H1 (cell line): ENCODE measurements at regions not wholly inside any gene's neighbourhood (a gene's known extent, or its start where the extent isn't known, plus 50 kb on each side); places are given as distances from the start of the nearest gene placed in this dataset.

Experiments
- CTCF ChIA-PET: fragments of 300-600 bp; sonication (Branson Sonifier 250); formaldehyde crosslinking; loops from one replicate; lab custom pipeline; 2021; ENCODE audit not compliant: partially characterized antibody; lab: Charles Lee
- POLR2A ChIA-PET: fragments of 300-600 bp; sonication (Branson Sonifier 250); formaldehyde crosslinking; loops from one replicate; lab custom pipeline; 2021; ENCODE audit warnings: inconsistent platforms; ENCODE audit not compliant: partially characterized antibody; lab: Charles Lee
- DNase-seq, 2 experiments: peaks; one replicate each; pipeline versions ENCODE4 v3.0.0 to v3.0.0-alpha.2; 2010 to 2022; ENCODE audit warnings: low spot score in 2 of 2, low read depth in 1 of 2, mixed read lengths in 1 of 2
- FAIRE-seq: peaks from 2 replicates; lab custom pipeline; 2011; peaks lifted over from hg19 to GRCh38; lab: Jason Lieb, UNC
- H2AFZ ChIP-seq: 2 replicates; pipeline ENCODE4 v1.8.1; 2012; ENCODE audit warnings: low read length, inconsistent platforms
- H2AK5ac ChIP-seq: 2 replicates; pipeline ENCODE4 v1.6.1; 2013; ENCODE audit warnings: low read depth, low read length
- H2BK120ac ChIP-seq: replicated peaks from 2 replicates; pipeline ENCODE3; 2013; ENCODE audit warnings: low read depth, low read length, inconsistent platforms
- H2BK12ac ChIP-seq: 2 replicates; pipeline ENCODE4 v1.6.1; 2013; ENCODE audit warnings: low read depth, low read length
- H2BK15ac ChIP-seq: 2 replicates; pipeline ENCODE4 v1.6.1; 2013; ENCODE audit warnings: low read length
- H2BK20ac ChIP-seq: 2 replicates; pipeline ENCODE4 v1.6.1; 2013; ENCODE audit warnings: low read length
- H2BK5ac ChIP-seq: 2 replicates; pipeline ENCODE4 v1.6.1; 2013; ENCODE audit warnings: low read depth, low read length
- H3K14ac ChIP-seq: 2 replicates; pipeline ENCODE4 v1.6.1; 2013; ENCODE audit warnings: inconsistent platforms; ENCODE audit not compliant: insufficient read length
- H3K18ac ChIP-seq: 2 replicates; pipeline ENCODE4 v1.6.1; 2013; ENCODE audit warnings: low read length; ENCODE audit errors: extremely low read depth
- H3K23ac ChIP-seq: 2 replicates; pipeline ENCODE4 v1.6.1; 2013; ENCODE audit warnings: inconsistent platforms; ENCODE audit not compliant: insufficient read length
- H3K23me2 ChIP-seq: 2 replicates; pipeline ENCODE4 v1.6.1; 2013; ENCODE audit warnings: low read depth, low read length
- H3K27ac ChIP-seq: 2 replicates; pipeline ENCODE4 v1.6.1; 2011; ENCODE audit warnings: low read depth, low read length, inconsistent platforms
- H3K27me3 ChIP-seq, 4 experiments: replicated peaks in 1 of 4; 1 replicate in 1 of 4; 2 replicates in 3 of 4; pipeline versions ENCODE4 v1.6.1 to v1.8.1; 2011 to 2013; ENCODE audit warnings: low read length in 3 of 4, mild to moderate bottlenecking in 3 of 4, inconsistent platforms in 2 of 4, mixed read lengths in 2 of 4, moderate library complexity in 1 of 4; ENCODE audit not compliant: control insufficient read depth in 3 of 4, insufficient read depth in 3 of 4; ENCODE audit errors: extremely low read depth in 1 of 4
- H3K36me3 ChIP-seq, 4 experiments: 2 replicates each; pipeline versions ENCODE4 v1.6.1 to v1.8.1; 2011 to 2013; ENCODE audit warnings: mild to moderate bottlenecking in 4 of 4, low read length in 3 of 4, moderate library complexity in 2 of 4, control low read depth in 1 of 4, inconsistent platforms in 1 of 4; ENCODE audit not compliant: insufficient read depth in 4 of 4, control insufficient read depth in 2 of 4
- H3K4ac ChIP-seq: replicated peaks from 2 replicates; pipeline ENCODE3; 2013; ENCODE audit warnings: low read length, low read depth, mixed read lengths, inconsistent platforms; ENCODE audit not compliant: insufficient read length
- H3K4me1 ChIP-seq, 4 experiments: replicated peaks in 1 of 4; 1 replicate in 1 of 4; 2 replicates in 3 of 4; pipeline versions ENCODE4 v1.6.1 to v1.8.1; 2011 to 2013; ENCODE audit warnings: low read length in 3 of 4, inconsistent platforms in 2 of 4, mixed read lengths in 1 of 4; ENCODE audit not compliant: insufficient read depth in 4 of 4, control insufficient read depth in 3 of 4
- H3K4me2 ChIP-seq, 2 experiments: 2 replicates each; pipeline versions ENCODE4 v1.6.1 to v1.8.1; 2011 to 2013; ENCODE audit warnings: low read depth in 2 of 2, low read length in 2 of 2, control low read depth in 1 of 2, inconsistent platforms in 1 of 2, mild to moderate bottlenecking in 1 of 2; ENCODE audit not compliant: insufficient read depth in 1 of 2
- H3K4me3 ChIP-seq, 4 experiments: fragments of 200-600, 300-600 bp in 1 of 4; sonication (generic), shearing (Covaris generic), sonication (Bioruptor Twin) in 1 of 4; 2 replicates each; pipeline versions ENCODE4 v1.5.1 to v1.8.1; 2011 to 2016; ENCODE audit warnings: low read length in 4 of 4, low read depth in 3 of 4, control low read depth in 2 of 4, inconsistent platforms in 2 of 4, mild to moderate bottlenecking in 2 of 4, mixed read lengths in 1 of 4, moderate library complexity in 1 of 4; ENCODE audit not compliant: insufficient read depth in 2 of 4; ENCODE audit errors: extremely low read depth in 1 of 4
- H3K56ac ChIP-seq: replicated peaks from 2 replicates; pipeline ENCODE3; 2013; ENCODE audit warnings: low read depth, mild to moderate bottlenecking, mixed read lengths, low read length, inconsistent platforms; ENCODE audit not compliant: insufficient read length
- H3K79me1 ChIP-seq: 2 replicates; pipeline ENCODE4 v1.6.1; 2013; ENCODE audit warnings: low read depth, low read length, control low read depth
- H3K79me2 ChIP-seq, 2 experiments: 2 replicates each; pipeline versions ENCODE4 v1.6.1 to v1.8.1; 2012 to 2013; ENCODE audit warnings: low read length in 2 of 2, mild to moderate bottlenecking in 2 of 2, inconsistent platforms in 1 of 2; ENCODE audit not compliant: insufficient read depth in 2 of 2, control insufficient read depth in 1 of 2
- H3K9ac ChIP-seq, 4 experiments: replicated peaks in 1 of 4; 1 replicate in 1 of 4; 2 replicates in 3 of 4; pipeline versions ENCODE4 v1.6.1 to v1.8.1; 2011 to 2013; ENCODE audit warnings: low read depth in 3 of 4, low read length in 3 of 4, control low read depth in 2 of 4, mild to moderate bottlenecking in 2 of 4, moderate library complexity in 2 of 4, inconsistent platforms in 1 of 4; ENCODE audit errors: extremely low read depth in 1 of 4
- H3K9me3 ChIP-seq, 2 experiments: 2 replicates each; pipeline versions ENCODE4 v1.6.1 to v1.8.1; 2012 to 2013; ENCODE audit warnings: mild to moderate bottlenecking in 2 of 2, moderate library complexity in 2 of 2, control low read depth in 1 of 2, inconsistent platforms in 1 of 2, low read depth in 1 of 2, low read length in 1 of 2, mixed read lengths in 1 of 2; ENCODE audit not compliant: insufficient read depth in 2 of 2
- H4K20me1 ChIP-seq, 2 experiments: replicated peaks in 1 of 2; 2 replicates each; pipeline versions ENCODE3 to v1.8.1; 2011 to 2013; ENCODE audit warnings: inconsistent platforms in 2 of 2, low read length in 2 of 2, mild to moderate bottlenecking in 1 of 2; ENCODE audit not compliant: insufficient read depth in 2 of 2, control insufficient read depth in 1 of 2
- H4K5ac ChIP-seq: 2 replicates; pipeline ENCODE4 v1.6.1; 2013; ENCODE audit warnings: low read length, low read depth, mixed read lengths, inconsistent platforms; ENCODE audit not compliant: insufficient read length
- H4K8ac ChIP-seq: 2 replicates; pipeline ENCODE4 v1.8.0; 2013; ENCODE audit warnings: mild to moderate bottlenecking, moderate library complexity, low read length, inconsistent platforms; ENCODE audit not compliant: insufficient read depth; ENCODE audit errors: extremely low read depth
- H4K91ac ChIP-seq: replicated peaks from 2 replicates; pipeline ENCODE3; 2013; ENCODE audit warnings: low read length, mixed read lengths, inconsistent platforms; ENCODE audit not compliant: insufficient read length
- BRCA1 ChIP-seq: IDR thresholded peaks from 2 replicates; pipeline ENCODE4 v1.6.1; 2012; ENCODE audit warnings: low read depth, low read length, improper control_type of control experiment
- CBX5 ChIP-seq: fragments of 300-800, 300-1000 bp; sonication (generic); IDR thresholded peaks from 2 replicates; pipeline ENCODE4 v1.7.1; 2016; ENCODE audit warnings: antibody characterized with exemption, low read length, low read depth
- CBX8 ChIP-seq: fragments of 300-800, 300-1000 bp; sonication (generic); IDR thresholded peaks from 2 replicates; pipeline ENCODE4 v1.7.1; 2016; ENCODE audit warnings: low read depth, low read length, borderline replicate concordance
- CEBPB ChIP-seq: IDR thresholded peaks from 2 replicates; pipeline ENCODE4 v1.6.1; 2012; ENCODE audit warnings: low read depth, low read length
- CHD1 ChIP-seq: IDR thresholded peaks from 2 replicates; pipeline ENCODE4 v1.6.1; 2012; ENCODE audit warnings: low read depth, low read length, improper control_type of control experiment
- EP300 ChIP-seq, 2 experiments: IDR thresholded peaks; 1 replicate in 1 of 2; 2 replicates in 1 of 2; pipeline ENCODE4 v1.6.1; 2011 to 2012; ENCODE audit warnings: low read depth in 2 of 2, low read length in 2 of 2, mild to moderate bottlenecking in 2 of 2, borderline replicate concordance in 1 of 2, inconsistent platforms in 1 of 2, moderate library complexity in 1 of 2
- GABPA ChIP-seq: IDR thresholded peaks from 2 replicates; pipeline ENCODE4 v1.6.1; 2011; ENCODE audit warnings: mild to moderate bottlenecking, low read length, moderate library complexity, borderline replicate concordance; ENCODE audit not compliant: insufficient read depth
- KDM4A ChIP-seq: IDR thresholded peaks from one replicate; pipeline ENCODE4 v1.7.1; 2012; ENCODE audit warnings: low read depth, mild to moderate bottlenecking, moderate library complexity, low read length, inconsistent platforms; ENCODE audit not compliant: severe bottlenecking
- MAX ChIP-seq: IDR thresholded peaks from 2 replicates; pipeline ENCODE4 v1.6.1; 2012; ENCODE audit warnings: inconsistent platforms
- POLR2A ChIP-seq, 2 experiments: IDR thresholded peaks; 1 replicate in 1 of 2; 2 replicates in 1 of 2; pipeline ENCODE4 v1.6.1; 2011; ENCODE audit warnings: low read depth in 2 of 2, low read length in 2 of 2, mild to moderate bottlenecking in 2 of 2; ENCODE audit errors: control extremely low read depth in 1 of 2
- SIRT6 ChIP-seq: IDR thresholded peaks from one replicate; pipeline ENCODE4 v1.7.1; 2012; ENCODE audit warnings: low read length, inconsistent platforms
- TAF7 ChIP-seq: optimal IDR thresholded peaks from 2 replicates; pipeline ENCODE3; 2011; ENCODE audit warnings: low read depth, mild to moderate bottlenecking, inconsistent platforms, low read length, moderate library complexity, borderline replicate concordance
- WGBS, 2 experiments: shearing (Covaris generic) in 1 of 2; methylation state at CpG; one replicate each; pipeline versions ENCODE4 v1.1.6 to v1.1.7; 2013 to 2015; ENCODE audit warnings: low lambda C conversion rate in 2 of 2, mixed read lengths in 2 of 2, inconsistent platforms in 1 of 2, low coverage in 1 of 2, missing lambda C conversion rate in 1 of 2; ENCODE audit not compliant: insufficient replicate concordance in 2 of 2, insufficient coverage in 1 of 2, insufficient read length in 1 of 2; ENCODE audit errors: extremely low coverage in 1 of 2, missing lambda C conversion rate in 1 of 2; 5-methylcytosine and 5-hydroxymethylcytosine counted together
- TF ChIP-seq, protein P1 (sequence below), 3 experiments: IDR thresholded peaks; 1 replicate in 2 of 3; 2 replicates in 1 of 3; pipeline versions ENCODE4 v1.5.1 to v1.6.1; 2011; ENCODE audit warnings: low read length in 3 of 3, mild to moderate bottlenecking in 3 of 3, inconsistent platforms in 2 of 3, low read depth in 1 of 3, moderate library complexity in 1 of 3; ENCODE audit not compliant: insufficient read depth in 1 of 3; ENCODE audit errors: control extremely low read depth in 1 of 3

GRCh38 chr20:47981222-47981621 is 195.9 kb upstream of the SULF2 start:
- ChIA-PET POLR2A (no interaction called here), CTCF (no interaction called here)
- no peak overlapping the region for H4K8ac ChIP-seq
- DNase-seq (no peak), FAIRE-seq (no peak)
- peaks cover 0 to 7% (median 3%) of the 10 kb centered on the region in 4 experiments; a peak in 3 of 7 replicates for H3K4me1 ChIP-seq
- H3K4me3 ChIP-seq, result no peak overlapping the region
- no peaks in the 10 kb centered on the region for H3K36me3 ChIP-seq
- no peak overlapping the region for H3K56ac ChIP-seq
- H2AK5ac ChIP-seq, result no peak overlapping the region
- no peak overlapping the region for H2BK15ac ChIP-seq
- no peak overlapping the region for H4K91ac ChIP-seq
- 83% methylated on average over 4 of the region's 6 CpGs; no CpG with 5 or more reads in 1 of the 2 experiments for WGBS, 2 experiments
- no peak overlapping the region for H2BK12ac ChIP-seq
- no peak overlapping the region for H3K4me2 ChIP-seq
- H2BK120ac ChIP-seq, result no peak overlapping the region
- no peak overlapping the region for H3K14ac ChIP-seq
- no peak overlapping the region for H3K27ac ChIP-seq
- no peaks in the 10 kb centered on the region for H3K23me2 ChIP-seq
- H3K79me1 ChIP-seq, result no peaks in the 10 kb centered on the region
- no peak overlapping the region for H4K5ac ChIP-seq
- H3K27me3 ChIP-seq, result no peaks in the 10 kb centered on the region
- no peaks in the 10 kb centered on the region for H4K20me1 ChIP-seq
- peaks cover 0 to 6% of the 10 kb centered on the region in 2 experiments; a peak in 2 of 4 replicates for H3K9me3 ChIP-seq
- no peak overlapping the region for H2BK20ac ChIP-seq
- no peak overlapping the region for H2AFZ ChIP-seq
- H3K4ac ChIP-seq, result no peak overlapping the region
- H3K23ac ChIP-seq, result no peak overlapping the region
- no peak overlapping the region for H2BK5ac ChIP-seq
- no peak overlapping the region for H3K18ac ChIP-seq
- H3K9ac ChIP-seq, result no peak overlapping the region
- no peaks in the 10 kb centered on the region for H3K79me2 ChIP-seq
- TF ChIP-seq EP300 (IDR thresholded peaks at IDR 0.05; ENCODE audit: borderline replicate concordance in 1 of 2, low read depth in 2 of 2, low read length in 2 of 2), result no peak
- TF ChIP-seq MAX, result no peak
- TF ChIP-seq CBX5, result no peak
- TF ChIP-seq, protein P1, sequence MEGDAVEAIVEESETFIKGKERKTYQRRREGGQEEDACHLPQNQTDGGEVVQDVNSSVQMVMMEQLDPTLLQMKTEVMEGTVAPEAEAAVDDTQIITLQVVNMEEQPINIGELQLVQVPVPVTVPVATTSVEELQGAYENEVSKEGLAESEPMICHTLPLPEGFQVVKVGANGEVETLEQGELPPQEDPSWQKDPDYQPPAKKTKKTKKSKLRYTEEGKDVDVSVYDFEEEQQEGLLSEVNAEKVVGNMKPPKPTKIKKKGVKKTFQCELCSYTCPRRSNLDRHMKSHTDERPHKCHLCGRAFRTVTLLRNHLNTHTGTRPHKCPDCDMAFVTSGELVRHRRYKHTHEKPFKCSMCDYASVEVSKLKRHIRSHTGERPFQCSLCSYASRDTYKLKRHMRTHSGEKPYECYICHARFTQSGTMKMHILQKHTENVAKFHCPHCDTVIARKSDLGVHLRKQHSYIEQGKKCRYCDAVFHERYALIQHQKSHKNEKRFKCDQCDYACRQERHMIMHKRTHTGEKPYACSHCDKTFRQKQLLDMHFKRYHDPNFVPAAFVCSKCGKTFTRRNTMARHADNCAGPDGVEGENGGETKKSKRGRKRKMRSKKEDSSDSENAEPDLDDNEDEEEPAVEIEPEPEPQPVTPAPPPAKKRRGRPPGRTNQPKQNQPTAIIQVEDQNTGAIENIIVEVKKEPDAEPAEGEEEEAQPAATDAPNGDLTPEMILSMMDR (IDR thresholded peaks at IDR 0.05; ENCODE audit: control extremely low read depth in 1 of 3, insufficient read depth in 1 of 3, low read depth in 1 of 3, low read length in 3 of 3), result no peak
- no peak for TF ChIP-seq TAF7
- TF ChIP-seq GABPA, result no peak
- TF ChIP-seq SIRT6, result no peak
- no peak for TF ChIP-seq BRCA1
- TF ChIP-seq CHD1, result no peak
- no peak for TF ChIP-seq CBX8
- TF ChIP-seq CEBPB, result no peak
- no peak for TF ChIP-seq KDM4A
- no peak for TF ChIP-seq POLR2A (IDR thresholded peaks at IDR 0.05; ENCODE audit: control extremely low read depth in 1 of 2, low read depth in 2 of 2, low read length in 2 of 2)
